Activated naive CD8-positive, alpha-beta T cell treated with anti-CD3 and anti-CD28 coated beads, Interleukin-2, amount 50 U/mL, for 24 hours (primary cell): ENCODE measurements at regions not wholly inside any gene's neighbourhood (a gene's known extent, or its start where the extent isn't known, plus 50 kb on each side); places are given as distances from the start of the nearest gene placed in this dataset.
"Not testable (repeated sequence)": the region's sequence is repeated elsewhere in the genome, so short reads cannot be mapped to it uniquely, and the experiment has no call there.

Experiments used
- ATAC-seq: fragments of 150-1000 bp; cut with Tn5 transposase; one replicate; pipeline ENCODE4 v1.10.0; 2021
- DNase-seq: peaks from one replicate; pipeline ENCODE4 v3.0.0; 2021
- H3K27ac Mint-ChIP-seq: one replicate; pipeline ENCODE4 v1.8.0; 2021; ENCODE audit warnings: mild to moderate bottlenecking, mixed read lengths
- H3K27me3 Mint-ChIP-seq: one replicate; pipeline ENCODE4 v1.8.0; 2021; ENCODE audit warnings: mixed read lengths
- H3K36me3 Mint-ChIP-seq: one replicate; pipeline ENCODE4 v1.8.0; 2021; ENCODE audit warnings: low read depth, mixed read lengths
- H3K4me1 Mint-ChIP-seq: one replicate; pipeline ENCODE4 v1.8.0; 2021; ENCODE audit warnings: mixed read lengths
- H3K4me3 Mint-ChIP-seq: one replicate; pipeline ENCODE4 v1.8.0; 2021; ENCODE audit warnings: mild to moderate bottlenecking, moderate library complexity, mixed read lengths
- H3K9me3 Mint-ChIP-seq: one replicate; pipeline ENCODE4 v1.8.0; 2021; ENCODE audit warnings: mixed read lengths

GRCh38 chr6:10156875-10157274 is 258.0 kb downstream of the TFAP2A start:
- Mint-ChIP-seq H3K4me1 (no peaks in the 10 kb centered on the region), H3K36me3 (no peaks in the 10 kb centered on the region), H3K4me3 (no peak overlapping the region), H3K9me3 (peaks cover 15% of the 10 kb centered on the region), H3K27me3 (peaks cover 2% of the 10 kb centered on the region), H3K27ac (no peak overlapping the region)
- DNase-seq (no peak), ATAC-seq (no peak)

- no peak overlapping the region for H3K4me3 Mint-ChIP-seq
- peaks cover 12% of the 10 kb centered on the region for H3K9me3 Mint-ChIP-seq
- H3K27me3 Mint-ChIP-seq, result peaks cover 2% of the 10 kb centered on the region
- H3K27ac Mint-ChIP-seq, result no peak overlapping the region
- H3K36me3 Mint-ChIP-seq, result no peaks in the 10 kb centered on the region
- DNase-seq (no peak), ATAC-seq (no peak)
- H3K4me1 Mint-ChIP-seq, result no peaks in the 10 kb centered on the region
Measured at GRCh38 chr6:10154251-10154650, 260.6 kb downstream of the TFAP2A start.

GRCh38 chr6:10151144-10151915 is 263.5 kb downstream of the TFAP2A start:
- ATAC-seq (no peak), DNase-seq (no peak)
- Mint-ChIP-seq H3K4me1 (no peaks in the 10 kb centered on the region), H3K27me3 (peaks cover 2% of the 10 kb centered on the region), H3K27ac (no peak overlapping the region), H3K4me3 (no peak overlapping the region), H3K36me3 (no peaks in the 10 kb centered on the region), H3K9me3 (peaks cover 8% of the 10 kb centered on the region)

GRCh38 chr6:10149603-10150002 is 265.3 kb downstream of the TFAP2A start:
- H3K4me1 Mint-ChIP-seq, result no peaks in the 10 kb centered on the region
- no peak for ATAC-seq
- peaks cover 2% of the 10 kb centered on the region for H3K27me3 Mint-ChIP-seq
- DNase-seq, result no peak
- H3K27ac Mint-ChIP-seq, result no peak overlapping the region
- no peaks in the 10 kb centered on the region for H3K36me3 Mint-ChIP-seq
- H3K9me3 Mint-ChIP-seq, result no peaks in the 10 kb centered on the region
- H3K4me3 Mint-ChIP-seq, result no peak overlapping the region

- Mint-ChIP-seq H3K4me3 (no peak overlapping the region), H3K4me1 (no peaks in the 10 kb centered on the region), H3K27ac (no peak overlapping the region), H3K36me3 (no peaks in the 10 kb centered on the region), H3K9me3 (no peaks in the 10 kb centered on the region), H3K27me3 (no peaks in the 10 kb centered on the region)
- no peak for ATAC-seq
- DNase-seq, result no peak
Measured at GRCh38 chr6:10146715-10147451, 268.0 kb downstream of the TFAP2A start.

GRCh38 chr6:10144772-10145171 is 270.1 kb downstream of the TFAP2A start:
- no peaks in the 10 kb centered on the region for H3K4me1 Mint-ChIP-seq
- H3K4me3 Mint-ChIP-seq, result no peak overlapping the region
- H3K36me3 Mint-ChIP-seq, result no peaks in the 10 kb centered on the region
- DNase-seq (no peak), ATAC-seq (no peak)
- no peak overlapping the region for H3K27ac Mint-ChIP-seq
- no peaks in the 10 kb centered on the region for H3K27me3 Mint-ChIP-seq
- no peaks in the 10 kb centered on the region for H3K9me3 Mint-ChIP-seq

- Mint-ChIP-seq H3K4me3 (no peak overlapping the region), H3K27me3 (no peaks in the 10 kb centered on the region), H3K36me3 (no peaks in the 10 kb centered on the region), H3K27ac (no peak overlapping the region), H3K4me1 (no peaks in the 10 kb centered on the region), H3K9me3 (no peaks in the 10 kb centered on the region)
- ATAC-seq, result no peak
- no peak for DNase-seq
Measured at GRCh38 chr6:10141746-10142443, 273.0 kb downstream of the TFAP2A start.

- Mint-ChIP-seq H3K27ac (no peak overlapping the region), H3K4me3 (no peak overlapping the region), H3K36me3 (no peaks in the 10 kb centered on the region), H3K4me1 (no peaks in the 10 kb centered on the region), H3K27me3 (no peaks in the 10 kb centered on the region), H3K9me3 (no peaks in the 10 kb centered on the region)
- ATAC-seq (no peak), DNase-seq (no peak)
Measured at GRCh38 chr6:10140824-10141223, 274.1 kb downstream of the TFAP2A start.

- Mint-ChIP-seq H3K4me1 (no peaks in the 10 kb centered on the region), H3K27me3 (no peaks in the 10 kb centered on the region), H3K4me3 (no peak overlapping the region), H3K9me3 (no peaks in the 10 kb centered on the region), H3K27ac (no peak overlapping the region), H3K36me3 (no peaks in the 10 kb centered on the region)
- no peak for ATAC-seq
- DNase-seq, result no peak
Measured at GRCh38 chr6:10140136-10140535, 274.7 kb downstream of the TFAP2A start.

GRCh38 chr6:10138917-10139316 is 276.0 kb downstream of the TFAP2A start:
- Mint-ChIP-seq H3K27ac (no peak overlapping the region), H3K27me3 (no peaks in the 10 kb centered on the region), H3K9me3 (no peaks in the 10 kb centered on the region), H3K4me1 (no peaks in the 10 kb centered on the region), H3K4me3 (no peak overlapping the region), H3K36me3 (no peaks in the 10 kb centered on the region)
- no peak for ATAC-seq
- DNase-seq, result no peak

GRCh38 chr6:10136636-10137035 is 278.2 kb downstream of the TFAP2A start:
- Mint-ChIP-seq H3K4me3 (no peak overlapping the region), H3K4me1 (no peaks in the 10 kb centered on the region), H3K36me3 (no peaks in the 10 kb centered on the region), H3K9me3 (no peaks in the 10 kb centered on the region), H3K27me3 (no peaks in the 10 kb centered on the region), H3K27ac (no peak overlapping the region)
- DNase-seq (no peak), ATAC-seq (no peak)

GRCh38 chr6:10134185-10134584 is 280.7 kb downstream of the TFAP2A start:
- not testable (repeated sequence) for ATAC-seq, H3K4me1 Mint-ChIP-seq, H3K27ac Mint-ChIP-seq, H3K4me3 Mint-ChIP-seq, DNase-seq, H3K27me3 Mint-ChIP-seq, H3K9me3 Mint-ChIP-seq, H3K36me3 Mint-ChIP-seq

- no peak for ATAC-seq
- no peaks in the 10 kb centered on the region for H3K9me3 Mint-ChIP-seq
- H3K36me3 Mint-ChIP-seq, result no peaks in the 10 kb centered on the region
- DNase-seq, result no peak
- no peak overlapping the region for H3K27ac Mint-ChIP-seq
- no peaks in the 10 kb centered on the region for H3K4me1 Mint-ChIP-seq
- no peaks in the 10 kb centered on the region for H3K27me3 Mint-ChIP-seq
- no peak overlapping the region for H3K4me3 Mint-ChIP-seq
Measured at GRCh38 chr6:10128721-10129120, 286.2 kb downstream of the TFAP2A start.

GRCh38 chr6:10122164-10122563 is 292.7 kb downstream of the TFAP2A start:
- Mint-ChIP-seq H3K36me3 (no peaks in the 10 kb centered on the region), H3K9me3 (peaks cover 5% of the 10 kb centered on the region), H3K4me1 (no peaks in the 10 kb centered on the region), H3K27me3 (no peaks in the 10 kb centered on the region), H3K4me3 (no peak overlapping the region), H3K27ac (no peak overlapping the region)
- DNase-seq (no peak), ATAC-seq (no peak)
